CD14-positive monocyte (primary cell): ENCODE measurements at regions not wholly inside any gene's neighbourhood (a gene's known extent, or its start where the extent isn't known, plus 50 kb on each side); places are given as distances from the start of the nearest gene placed in this dataset.

Experiments used
- DNase-seq, 3 donors: peaks; one replicate each; pipeline ENCODE4 v3.0.0-alpha.2; 2011 to 2022
- H2AFZ ChIP-seq: 2 replicates; pipeline ENCODE4 v1.6.0; 2012; ENCODE audit warnings: mild to moderate bottlenecking, low read depth, low read length, inconsistent platforms; ENCODE audit not compliant: insufficient read depth, poor library complexity, severe bottlenecking
- H3K27ac ChIP-seq, 2 donors: 1 replicate in 1 of 2; 2 replicates in 1 of 2; pipeline ENCODE4 v1.5.1; 2012 to 2013; ENCODE audit warnings: low read length in 2 of 2, control low read depth in 1 of 2, inconsistent platforms in 1 of 2, low read depth in 1 of 2, mild to moderate bottlenecking in 1 of 2
- H3K27me3 ChIP-seq, 2 donors: one replicate each; pipeline versions ENCODE4 v1.6.0 to v1.6.1; 2011 to 2013; ENCODE audit warnings: low read length in 2 of 2; ENCODE audit not compliant: control insufficient read depth in 2 of 2, insufficient read depth in 2 of 2
- H3K36me3 ChIP-seq, 2 donors: replicated peaks in 1 of 2; 1 replicate in 1 of 2; 2 replicates in 1 of 2; pipeline versions ENCODE4 v1.5.1 to v1.6.1; 2012 to 2013; ENCODE audit warnings: low read length in 2 of 2, control low read depth in 1 of 2, inconsistent platforms in 1 of 2, mild to moderate bottlenecking in 1 of 2; ENCODE audit not compliant: insufficient read depth in 2 of 2, control insufficient read depth in 1 of 2
- H3K4me1 ChIP-seq, 2 donors: 1 replicate in 1 of 2; 2 replicates in 1 of 2; pipeline versions ENCODE4 v1.5.1 to v1.6.1; 2012 to 2013; ENCODE audit warnings: low read length in 2 of 2, control low read depth in 1 of 2, inconsistent platforms in 1 of 2, mild to moderate bottlenecking in 1 of 2, moderate library complexity in 1 of 2; ENCODE audit not compliant: insufficient read depth in 2 of 2, control insufficient read depth in 1 of 2
- H3K4me2 ChIP-seq: replicated peaks from 2 replicates; pipeline ENCODE3; 2012; ENCODE audit warnings: low read length, moderate library complexity, mild to moderate bottlenecking; ENCODE audit not compliant: poor library complexity, severe bottlenecking; ENCODE audit errors: extremely low read depth
- H3K4me3 ChIP-seq, 3 experiments: fragments of 200-600 bp in 1 of 3; sonication (generic) in 1 of 3; replicated peaks in 1 of 3; 1 replicate in 2 of 3; 2 replicates in 1 of 3; pipeline ENCODE4 v1.5.1; 2011 to 2013; ENCODE audit warnings: low read length in 3 of 3, mild to moderate bottlenecking in 3 of 3, control low read depth in 2 of 3, low read depth in 2 of 3, inconsistent platforms in 1 of 3, moderate library complexity in 1 of 3
- H3K79me2 ChIP-seq: 2 replicates; pipeline ENCODE4 v1.6.0; 2012; ENCODE audit warnings: mild to moderate bottlenecking, control low read depth, inconsistent platforms, low read length, moderate library complexity; ENCODE audit not compliant: insufficient read depth
- H3K9ac ChIP-seq: 2 replicates; pipeline ENCODE4 v1.6.0; 2017; ENCODE audit warnings: low read length, mild to moderate bottlenecking; ENCODE audit not compliant: insufficient read depth, poor library complexity, severe bottlenecking
- H3K9me3 ChIP-seq, 2 donors: replicated peaks in 1 of 2; 1 replicate in 1 of 2; 2 replicates in 1 of 2; pipeline versions ENCODE4 v1.5.1 to v1.6.1; 2012 to 2013; ENCODE audit warnings: low read length in 2 of 2, control low read depth in 1 of 2; ENCODE audit not compliant: control insufficient read depth in 1 of 2, insufficient read depth in 1 of 2
- H4K20me1 ChIP-seq: 2 replicates; pipeline ENCODE4 v1.6.0; 2012; ENCODE audit warnings: mild to moderate bottlenecking, low read length, control low read depth, moderate library complexity; ENCODE audit not compliant: insufficient read depth
- H3K27ac Mint-ChIP-seq, 7 donors: one replicate each; pipeline ENCODE4 v1.8.0; 2020; ENCODE audit warnings: mild to moderate bottlenecking in 7 of 7, mixed read lengths in 7 of 7, moderate library complexity in 6 of 7, inconsistent platforms in 2 of 7
- H3K27me3 Mint-ChIP-seq, 3 donors: one replicate each; pipeline ENCODE4 v1.8.0; 2021 to 2022; ENCODE audit warnings: low read depth in 3 of 3, mild to moderate bottlenecking in 3 of 3, mixed read lengths in 3 of 3, moderate library complexity in 3 of 3, inconsistent platforms in 1 of 3
- H3K36me3 Mint-ChIP-seq, 2 donors: one replicate each; pipeline ENCODE4 v1.8.0; 2020; ENCODE audit warnings: mixed read lengths in 2 of 2, inconsistent platforms in 1 of 2, mild to moderate bottlenecking in 1 of 2
- H3K4me1 Mint-ChIP-seq: one replicate; pipeline ENCODE4 v1.8.0; 2020; ENCODE audit warnings: mild to moderate bottlenecking, mixed read lengths
- H3K4me3 Mint-ChIP-seq, 2 donors: one replicate each; pipeline ENCODE4 v1.8.0; 2020; ENCODE audit warnings: mild to moderate bottlenecking in 2 of 2, mixed read lengths in 2 of 2, moderate library complexity in 1 of 2
- H3K9me3 Mint-ChIP-seq, 7 donors: one replicate each; pipeline ENCODE4 v1.8.0; 2020 to 2022; ENCODE audit warnings: mixed read lengths in 7 of 7, mild to moderate bottlenecking in 6 of 7, moderate library complexity in 6 of 7, inconsistent platforms in 2 of 7
- CTCF ChIP-seq: fragments of 200-600 bp; IDR thresholded peaks from one replicate; pipeline ENCODE4 v1.8.0; 2022; ENCODE audit warnings: antibody characterized with exemption, mild to moderate bottlenecking
- WGBS: methylation state at CpG from one replicate; pipeline ENCODE4 v1.1.5; 2013; ENCODE audit warnings: missing lambda C conversion rate; ENCODE audit not compliant: insufficient coverage; 5-methylcytosine and 5-hydroxymethylcytosine counted together
- intact Hi-C, 2 donors: fragments of 100-400 bp; cut with micrococcal nuclease; formaldehyde crosslinking; loops; one replicate each; pipeline versions ENCODE4 v1.15.0 to v1.15.1; 2023

- Histone ChIP-seq H3K4me3 (no peak overlapping the region), H3K4me2 (no peak overlapping the region), H2AFZ (no peak overlapping the region), H4K20me1 (no peaks in the 10 kb centered on the region), H3K27me3 (no peaks in the 10 kb centered on the region), H3K27ac (no peak overlapping the region), H3K36me3 (no peaks in the 10 kb centered on the region), H3K4me1 (no peaks in the 10 kb centered on the region), H3K9ac (no peak overlapping the region), H3K9me3 (no peaks in the 10 kb centered on the region), H3K79me2 (no peaks in the 10 kb centered on the region)
- Mint-ChIP-seq H3K36me3 (no peaks in the 10 kb centered on the region), H3K4me1 (no peaks in the 10 kb centered on the region), H3K9me3 (peaks cover 0 to 9% (median 4%) of the 10 kb centered on the region in 7 donors), H3K4me3 (no peak overlapping the region), H3K27me3 (peaks cover 2 to 3% (median 3%) of the 10 kb centered on the region in 3 donors), H3K27ac (no peak overlapping the region)
- 81% methylated on average over 11 of the region's 13 CpGs for WGBS
- intact Hi-C loops: no loop called here
- TF ChIP-seq CTCF: no peak
- DNase-seq: no peak
Measured at GRCh38 chr13:109963960-109964563, 177.7 kb upstream of the IRS2 start.

GRCh38 chr13:109963384-109963783, 177.0 kb upstream of the IRS2 start:
- Histone ChIP-seq H2AFZ (no peak overlapping the region), H3K27ac (no peak overlapping the region), H3K4me3 (no peak overlapping the region), H3K27me3 (no peaks in the 10 kb centered on the region), H3K9ac (no peak overlapping the region), H3K79me2 (no peaks in the 10 kb centered on the region), H3K4me2 (no peak overlapping the region), H3K4me1 (no peaks in the 10 kb centered on the region), H3K9me3 (no peaks in the 10 kb centered on the region), H4K20me1 (no peaks in the 10 kb centered on the region), H3K36me3 (no peaks in the 10 kb centered on the region)
- 93% methylated on average over 3 of the region's 7 CpGs for WGBS
- no peak for DNase-seq
- H3K27me3 Mint-ChIP-seq: peaks cover 2 to 3% (median 3%) of the 10 kb centered on the region in 3 donors
- TF ChIP-seq CTCF: no peak
- intact Hi-C loops: no loop called here
- H3K4me1 Mint-ChIP-seq: no peaks in the 10 kb centered on the region
- H3K9me3 Mint-ChIP-seq: peaks cover 0 to 7% (median 3%) of the 10 kb centered on the region in 7 donors
- no peaks in the 10 kb centered on the region for H3K36me3 Mint-ChIP-seq
- H3K27ac Mint-ChIP-seq: peak overlapping the region in 2 of 7 donors; percentile 18 to 76
- no peak overlapping the region for H3K4me3 Mint-ChIP-seq
